ENCODE measurements at regions not wholly inside any gene's neighbourhood (a gene's known extent, or its start where the extent isn't known, plus 50 kb on each side); places are given as distances from the start of the nearest gene placed in this dataset.

DNA sequence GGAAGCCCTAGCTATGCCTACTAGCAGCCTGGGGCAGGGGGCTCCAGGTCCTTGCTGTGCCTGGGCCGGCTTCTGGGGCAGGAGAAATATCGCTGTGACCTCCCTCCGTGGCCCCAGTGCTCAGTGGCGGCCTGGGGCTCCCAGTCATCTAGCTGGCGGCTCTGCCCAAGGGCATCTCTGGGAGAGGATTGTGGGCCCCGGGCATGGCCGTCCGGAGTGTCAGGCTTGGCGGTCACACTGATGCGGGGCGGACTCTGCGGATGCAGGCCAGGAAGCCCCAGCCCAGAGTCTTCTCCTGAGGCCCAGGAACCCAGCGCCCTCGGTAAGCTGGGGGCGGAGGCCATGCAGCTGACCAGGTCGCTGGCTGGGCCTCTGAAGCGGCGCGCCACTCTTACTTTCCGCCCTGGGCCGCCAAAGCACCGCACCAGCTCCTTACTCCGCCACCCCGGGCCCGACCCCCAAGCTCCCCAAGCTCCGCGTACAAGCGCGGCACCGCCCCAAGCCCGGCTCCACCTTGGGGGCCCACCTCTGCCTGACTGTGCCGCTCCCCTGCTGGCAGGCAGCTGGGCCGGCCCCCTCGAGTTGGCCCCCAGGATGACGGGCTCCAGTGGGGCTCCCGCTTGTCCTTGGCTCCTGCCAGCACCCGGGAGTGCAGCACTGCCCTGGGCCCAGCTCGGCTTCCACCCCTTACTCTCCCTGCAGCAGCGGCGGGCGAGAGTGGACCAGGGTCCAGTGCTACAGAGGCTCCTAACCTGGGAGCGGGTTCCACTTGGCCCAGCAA, 720.0 kb downstream of the PCDH18 start:
- H3K27ac ChIP-seq = no peak overlapping the region
- TF ChIP-seq, protein P1, sequence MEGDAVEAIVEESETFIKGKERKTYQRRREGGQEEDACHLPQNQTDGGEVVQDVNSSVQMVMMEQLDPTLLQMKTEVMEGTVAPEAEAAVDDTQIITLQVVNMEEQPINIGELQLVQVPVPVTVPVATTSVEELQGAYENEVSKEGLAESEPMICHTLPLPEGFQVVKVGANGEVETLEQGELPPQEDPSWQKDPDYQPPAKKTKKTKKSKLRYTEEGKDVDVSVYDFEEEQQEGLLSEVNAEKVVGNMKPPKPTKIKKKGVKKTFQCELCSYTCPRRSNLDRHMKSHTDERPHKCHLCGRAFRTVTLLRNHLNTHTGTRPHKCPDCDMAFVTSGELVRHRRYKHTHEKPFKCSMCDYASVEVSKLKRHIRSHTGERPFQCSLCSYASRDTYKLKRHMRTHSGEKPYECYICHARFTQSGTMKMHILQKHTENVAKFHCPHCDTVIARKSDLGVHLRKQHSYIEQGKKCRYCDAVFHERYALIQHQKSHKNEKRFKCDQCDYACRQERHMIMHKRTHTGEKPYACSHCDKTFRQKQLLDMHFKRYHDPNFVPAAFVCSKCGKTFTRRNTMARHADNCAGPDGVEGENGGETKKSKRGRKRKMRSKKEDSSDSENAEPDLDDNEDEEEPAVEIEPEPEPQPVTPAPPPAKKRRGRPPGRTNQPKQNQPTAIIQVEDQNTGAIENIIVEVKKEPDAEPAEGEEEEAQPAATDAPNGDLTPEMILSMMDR (IDR thresholded peaks at IDR 0.05) = no peak
- no peak for TF ChIP-seq ZFX (IDR thresholded peaks at IDR 0.05; ENCODE audit: borderline replicate concordance)

DNA sequence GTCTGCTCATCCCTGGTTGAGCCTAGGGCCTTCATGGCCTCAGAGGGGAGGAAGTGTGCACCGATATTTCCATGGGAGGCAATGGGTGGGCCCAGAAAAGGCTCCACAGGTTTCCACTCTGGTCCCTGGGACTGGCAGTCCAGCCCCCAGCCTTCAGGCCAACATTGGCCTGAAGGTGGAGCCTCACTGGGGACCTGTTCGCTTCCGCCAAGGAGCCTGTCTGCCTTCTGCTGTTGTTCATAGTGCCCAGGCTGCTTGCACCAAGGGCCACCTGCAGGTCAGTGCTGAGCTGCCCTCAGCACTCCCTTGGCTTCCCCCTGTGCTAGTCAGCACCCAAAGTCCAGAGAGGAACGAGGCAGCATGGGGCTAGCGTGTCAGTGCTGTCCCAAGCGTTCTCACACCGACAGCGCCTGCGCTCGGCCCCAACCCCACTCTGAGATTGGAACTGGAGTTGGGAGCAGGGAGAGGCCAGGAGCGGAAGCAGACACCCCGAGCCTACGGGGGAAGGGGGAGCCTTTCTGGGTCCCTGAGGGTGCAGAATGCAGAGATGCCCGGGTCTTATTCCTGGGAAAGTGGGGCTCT, 720.7 kb downstream of the PCDH18 start:
- TF ChIP-seq, protein P1 (IDR thresholded peaks at IDR 0.05) = no peak
- no peak for TF ChIP-seq ZFX (IDR thresholded peaks at IDR 0.05; ENCODE audit: borderline replicate concordance)
- H3K27ac ChIP-seq = no peak overlapping the region

DNA sequence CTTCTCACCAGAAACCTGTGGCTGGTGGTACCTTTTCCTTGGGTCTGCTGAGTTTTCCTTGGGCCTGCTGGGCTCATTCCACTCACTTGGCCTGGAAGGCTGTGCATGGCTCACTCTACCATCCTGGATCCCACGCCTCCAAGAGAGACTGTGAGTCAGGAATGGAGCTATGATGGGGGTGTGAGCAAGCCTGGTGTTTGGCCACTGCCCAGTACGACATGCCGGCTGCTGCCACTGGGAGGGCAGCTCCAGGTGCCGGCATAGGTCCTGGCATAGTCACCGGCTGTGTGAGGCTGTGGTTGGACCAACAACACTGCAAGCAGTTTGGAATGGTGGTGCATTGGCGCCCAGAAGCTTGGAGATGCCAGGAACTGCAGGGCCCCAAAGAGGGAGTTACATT, 721.7 kb downstream of the PCDH18 start:
- no peak overlapping the region for H3K27ac ChIP-seq
- TF ChIP-seq, protein P1 (IDR thresholded peaks at IDR 0.05) = no peak
- no peak for TF ChIP-seq ZFX (IDR thresholded peaks at IDR 0.05; ENCODE audit: borderline replicate concordance)

DNA sequence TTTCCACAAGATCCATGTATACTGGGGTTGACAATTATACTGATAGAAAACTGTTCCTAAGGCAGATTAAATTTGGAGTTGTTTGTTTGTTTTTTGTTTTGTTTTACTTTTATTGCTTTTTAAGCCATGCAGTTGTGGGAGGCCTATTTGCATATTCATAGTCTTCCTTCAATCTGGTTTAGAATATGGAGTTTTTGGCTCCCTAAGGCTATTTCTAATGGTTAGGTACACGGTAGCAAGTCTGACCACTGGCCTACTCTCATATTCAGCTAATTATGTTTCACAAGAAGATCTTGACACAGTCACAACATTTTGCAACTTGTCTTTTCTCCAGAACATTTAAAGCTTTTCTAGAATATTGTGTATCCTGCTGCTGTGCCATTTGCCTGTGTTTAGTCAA, 725.5 kb downstream of the PCDH18 start:
- H3K27ac ChIP-seq = no peak overlapping the region
- TF ChIP-seq ZFX (IDR thresholded peaks at IDR 0.05; ENCODE audit: borderline replicate concordance) = no peak
- TF ChIP-seq, protein P1 (IDR thresholded peaks at IDR 0.05) = no peak

DNA sequence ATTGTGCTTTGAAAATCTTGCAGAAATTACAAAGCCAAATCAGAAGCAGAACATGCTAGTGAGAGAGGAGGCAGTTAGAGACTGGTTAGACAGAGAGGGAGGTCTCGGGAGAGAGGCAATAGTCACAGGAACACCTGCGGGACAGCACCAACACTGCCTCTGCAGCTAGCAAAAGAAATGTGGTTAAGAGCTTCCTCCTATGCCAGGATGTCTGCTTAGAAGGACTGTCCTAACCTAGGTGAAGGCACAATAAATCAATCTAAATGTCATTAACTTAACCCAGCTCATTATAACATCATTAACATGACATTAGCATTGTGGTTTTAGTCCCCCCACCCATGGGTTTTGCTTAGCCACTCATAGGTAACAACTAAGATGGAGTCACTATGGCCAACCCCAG, 726.7 kb downstream of the PCDH18 start:
- TF ChIP-seq, protein P1 (IDR thresholded peaks at IDR 0.05) = no peak
- TF ChIP-seq ZFX (IDR thresholded peaks at IDR 0.05; ENCODE audit: borderline replicate concordance) = no peak
- no peak overlapping the region for H3K27ac ChIP-seq

DNA sequence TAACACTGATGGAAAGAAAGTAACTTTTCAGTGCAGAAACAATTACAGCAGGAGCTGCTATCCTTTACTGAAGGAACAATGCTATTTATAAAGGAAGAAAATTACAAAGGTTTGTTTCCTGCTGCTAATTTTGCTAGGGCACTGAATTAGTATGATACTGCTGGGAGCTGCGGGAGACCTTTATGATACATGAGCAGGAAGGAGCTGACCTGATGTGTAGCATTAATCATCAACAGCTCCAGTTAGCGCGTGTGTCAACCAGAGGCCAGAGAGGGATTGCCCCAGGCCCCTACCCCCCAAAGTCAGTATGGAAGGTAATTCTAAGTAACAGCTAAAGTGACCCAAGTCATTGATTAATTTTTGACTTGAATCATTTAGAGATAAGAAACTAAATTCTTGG, 728.9 kb downstream of the PCDH18 start:
- TF ChIP-seq, protein P1 (IDR thresholded peaks at IDR 0.05) = no peak
- TF ChIP-seq ZFX (IDR thresholded peaks at IDR 0.05; ENCODE audit: borderline replicate concordance) = no peak
- no peak overlapping the region for H3K27ac ChIP-seq

DNA sequence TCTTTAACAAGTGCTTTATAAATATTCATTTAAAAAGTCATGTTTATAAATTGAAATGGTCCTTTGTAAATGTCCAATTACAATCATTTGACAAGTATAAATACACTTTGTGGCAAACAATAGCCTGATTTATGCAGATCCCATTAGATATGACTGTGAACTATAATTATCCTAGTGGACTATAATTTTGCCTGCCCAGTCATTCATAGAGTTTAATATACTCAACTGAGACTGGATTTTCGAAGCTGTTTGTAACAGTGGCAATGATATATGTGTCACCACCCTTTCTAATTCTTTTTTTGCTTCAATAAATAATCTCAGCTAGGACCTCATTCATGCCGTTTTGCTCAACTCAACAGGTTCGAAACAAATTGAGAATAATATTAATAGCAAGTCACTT, 732.0 kb downstream of the PCDH18 start:
- no peak overlapping the region for H3K27ac ChIP-seq
- TF ChIP-seq ZFX (IDR thresholded peaks at IDR 0.05; ENCODE audit: borderline replicate concordance) = no peak
- TF ChIP-seq, protein P1 (IDR thresholded peaks at IDR 0.05) = no peak
